Stimulated activated CD4-positive, alpha-beta T cell treated with anti-CD3 and anti-CD28 coated beads, Interleukin-15, amount 100 ng/mL, for 1 hour (primary cell): ENCODE measurements at regions not wholly inside any gene's neighbourhood (a gene's known extent, or its start where the extent isn't known, plus 50 kb on each side); places are given as distances from the start of the nearest gene placed in this dataset.
"Not testable (repeated sequence)": the region's sequence is repeated elsewhere in the genome, so short reads cannot be mapped to it uniquely, and the experiment has no call there.

ENCODE experiments used
- DNase-seq, 2 donors: peaks; one replicate each; pipeline ENCODE4 v3.0.0-alpha.2; 2020; ENCODE audit warnings: low read depth in 1 of 2, low spot score in 1 of 2

- no peak for DNase-seq
These were observed 296.6 kb upstream of the CDH11 start for GRCh38 chr16:65418435-65418834.

- DNase-seq = no peak
These were observed 293.6 kb upstream of the CDH11 start for GRCh38 chr16:65415460-65415859.

- DNase-seq = no peak
These were observed 292.6 kb upstream of the CDH11 start for GRCh38 chr16:65414284-65414984.

GRCh38 chr16:65413861-65414260 is 292.0 kb upstream of the CDH11 start:
- DNase-seq = no peak

- DNase-seq = no peak
These were observed 288.9 kb upstream of the CDH11 start for GRCh38 chr16:65410801-65411200.

- no peak for DNase-seq
These were observed 287.6 kb upstream of the CDH11 start for GRCh38 chr16:65409510-65409909.

GRCh38 chr16:65406933-65407332 is 285.1 kb upstream of the CDH11 start:
- no peak for DNase-seq

GRCh38 chr16:65406116-65406515 is 284.3 kb upstream of the CDH11 start:
- DNase-seq = no peak

GRCh38 chr16:65394281-65394680 is 272.4 kb upstream of the CDH11 start:
- DNase-seq = no peak

GRCh38 chr16:65392806-65393565 is 271.1 kb upstream of the CDH11 start:
- no peak for DNase-seq

GRCh38 chr16:65388592-65388991 is 266.7 kb upstream of the CDH11 start:
- DNase-seq = no peak

- no peak for DNase-seq
These were observed 264.8 kb upstream of the CDH11 start for GRCh38 chr16:65386672-65387071.

- DNase-seq = no peak
These were observed 262.6 kb upstream of the CDH11 start for GRCh38 chr16:65384441-65384840.

- DNase-seq = no peak
These were observed 255.3 kb upstream of the CDH11 start for GRCh38 chr16:65377195-65377594.

- no peak for DNase-seq
These were observed 254.7 kb upstream of the CDH11 start for GRCh38 chr16:65376601-65377000.

GRCh38 chr16:65375651-65376050 is 253.8 kb upstream of the CDH11 start:
- DNase-seq = no peak

- DNase-seq = no peak
These were observed 251.2 kb upstream of the CDH11 start for GRCh38 chr16:65373097-65373496.

GRCh38 chr16:65372171-65372570 is 250.3 kb upstream of the CDH11 start:
- DNase-seq = no peak

- DNase-seq = no peak
These were observed 244.2 kb upstream of the CDH11 start for GRCh38 chr16:65365732-65366715.

GRCh38 chr16:65356721-65357120 is 234.9 kb upstream of the CDH11 start:
- DNase-seq = not testable (repeated sequence)

GRCh38 chr16:65355706-65356105 is 233.8 kb upstream of the CDH11 start:
- no peak for DNase-seq

- DNase-seq = no peak
These were observed 231.3 kb upstream of the CDH11 start for GRCh38 chr16:65353183-65353582.
